ENCODE measurements at regions not wholly inside any gene's neighbourhood (a gene's known extent, or its start where the extent isn't known, plus 50 kb on each side); places are given as distances from the start of the nearest gene placed in this dataset.

GRCh38 chr11:91776655-91777054, 448.0 kb upstream of the FAT3 start:
- TF ChIP-seq MEIS1 (CRISPR knock-in tag; IDR thresholded peaks at IDR 0.05; ENCODE audit: borderline replicate concordance) (no peak), CTCF (tag by site-specific recombination; IDR thresholded peaks at IDR 0.05) (no peak), ZNF280D (tag by site-specific recombination; IDR thresholded peaks at IDR 0.05) (no peak), ZNF223 (tag by site-specific recombination; IDR thresholded peaks at IDR 0.05) (no peak), ZNF311 (tag by site-specific recombination; IDR thresholded peaks at IDR 0.05; ENCODE audit: borderline replicate concordance) (no peak), ZNF639 (tag by site-specific recombination; IDR thresholded peaks at IDR 0.05) (no peak), ZFP37 (tag by site-specific recombination; IDR thresholded peaks at IDR 0.05) (no peak), TCF7L2 (IDR thresholded peaks at IDR 0.05; ENCODE audit: borderline replicate concordance, low read depth, low read length) (no peak), ZNF561 (tag by site-specific recombination; IDR thresholded peaks at IDR 0.05; ENCODE audit: borderline replicate concordance) (no peak)
